ENCODE measurements at regions not wholly inside any gene's neighbourhood (a gene's known extent, or its start where the extent isn't known, plus 50 kb on each side); places are given as distances from the start of the nearest gene placed in this dataset.

- no peak overlapping the region for H2BK5ac ChIP-seq (ENCODE audit: low read depth, low read length)
- no peak overlapping the region for H2BK15ac ChIP-seq (ENCODE audit: low read length)
- H3K23ac ChIP-seq (ENCODE audit: insufficient read length), result no peak overlapping the region
- H3K9ac ChIP-seq (replicated peaks in 1 of 4; ENCODE audit: extremely low read depth in 1 of 4, low read depth in 3 of 4, low read length in 3 of 4), result no peak overlapping the region
- no peak overlapping the region for H3K14ac ChIP-seq (ENCODE audit: insufficient read length)
- H3K4ac ChIP-seq (replicated peaks; ENCODE audit: insufficient read length, low read depth, low read length), result no peak overlapping the region
- no peak overlapping the region for H4K91ac ChIP-seq (replicated peaks; ENCODE audit: insufficient read length, low read length)
- WGBS, 2 experiments (ENCODE audit: extremely low coverage in 1 of 2, insufficient coverage in 1 of 2, insufficient read length in 1 of 2, insufficient replicate concordance in 2 of 2, low coverage in 1 of 2, low lambda C conversion rate in 2 of 2, missing lambda C conversion rate in 1 of 2), result 36% methylated on average over 8 of the region's 8 CpGs; no CpG with 5 or more reads in 1 of the 2 experiments
- no peaks in the 10 kb centered on the region; the same call in 1 of the 2 replicates for H3K23me2 ChIP-seq (ENCODE audit: low read depth, low read length)
- H3K4me2 ChIP-seq (ENCODE audit: insufficient read depth in 1 of 2, low read depth in 2 of 2, low read length in 2 of 2), result peak overlapping the region; percentile 63 to 66
- peak overlapping the region; percentile 96 for H2AFZ ChIP-seq (ENCODE audit: low read length)
- H3K36me3 ChIP-seq (ENCODE audit: control insufficient read depth in 2 of 4, insufficient read depth in 4 of 4, low read length in 3 of 4), result no peaks in the 10 kb centered on the region
- ChIA-PET POLR2A (ENCODE audit: partially characterized antibody) (no interaction called here), CTCF (ENCODE audit: partially characterized antibody) (no interaction called here)
- peaks cover 0 to 3% (median 0%) of the 10 kb centered on the region in 4 experiments; a peak in 1 of 7 replicates for H3K4me1 ChIP-seq (replicated peaks in 1 of 4; ENCODE audit: control insufficient read depth in 3 of 4, insufficient read depth in 4 of 4, low read length in 3 of 4)
- no peak overlapping the region for H3K18ac ChIP-seq (ENCODE audit: extremely low read depth, low read length)
- no peaks in the 10 kb centered on the region for H4K20me1 ChIP-seq (replicated peaks in 1 of 2; ENCODE audit: control insufficient read depth in 1 of 2, insufficient read depth in 2 of 2, low read length in 2 of 2)
- H3K4me3 ChIP-seq (ENCODE audit: extremely low read depth in 1 of 4, insufficient read depth in 2 of 4, low read depth in 3 of 4, low read length in 4 of 4), result peak overlapping the region; percentile 58 to 68 (median 62); a peak in 7 of 8 replicates
- no peak overlapping the region for H4K5ac ChIP-seq (ENCODE audit: insufficient read length, low read depth, low read length)
- H4K8ac ChIP-seq (ENCODE audit: extremely low read depth, insufficient read depth, low read length), result no peak overlapping the region
- H3K27me3 ChIP-seq (replicated peaks in 1 of 4; ENCODE audit: control insufficient read depth in 3 of 4, extremely low read depth in 1 of 4, insufficient read depth in 3 of 4, low read length in 3 of 4), result no peaks in the 10 kb centered on the region
- no peaks in the 10 kb centered on the region for H3K79me2 ChIP-seq (ENCODE audit: control insufficient read depth in 1 of 2, insufficient read depth in 2 of 2, low read length in 2 of 2)
- FAIRE-seq, result no peak
- H2BK12ac ChIP-seq (ENCODE audit: low read depth, low read length), result no peak overlapping the region
- no peak overlapping the region for H2BK20ac ChIP-seq (ENCODE audit: low read length)
- H3K9me3 ChIP-seq (ENCODE audit: insufficient read depth in 2 of 2, low read depth in 1 of 2, low read length in 1 of 2), result no peaks in the 10 kb centered on the region
- no peaks in the 10 kb centered on the region for H3K79me1 ChIP-seq (ENCODE audit: low read depth, low read length)
- H3K27ac ChIP-seq (ENCODE audit: low read depth, low read length), result no peak overlapping the region
- H3K56ac ChIP-seq (replicated peaks; ENCODE audit: insufficient read length, low read depth, low read length), result no peak overlapping the region
- no peak overlapping the region for H2BK120ac ChIP-seq (replicated peaks; ENCODE audit: low read depth, low read length)
- no peak overlapping the region for H2AK5ac ChIP-seq (ENCODE audit: low read depth, low read length)
- no peak for DNase-seq (ENCODE audit: low read depth in 1 of 2, low spot score in 2 of 2)
- TF ChIP-seq E2F6 (IDR thresholded peaks at IDR 0.05), result no peak
- TF ChIP-seq MAX (IDR thresholded peaks at IDR 0.05), result no peak
- no peak for TF ChIP-seq POU5F1 (IDR thresholded peaks at IDR 0.05; ENCODE audit: low read depth, low read length)
- TF ChIP-seq EZH2 (IDR thresholded peaks at IDR 0.05; ENCODE audit: low read depth, low read length, severe bottlenecking), result no peak
- TF ChIP-seq SP1 (IDR thresholded peaks at IDR 0.05; ENCODE audit: low read depth, low read length), result no peak
- no peak for TF ChIP-seq CTBP2 (IDR thresholded peaks at IDR 0.05; ENCODE audit: borderline replicate concordance, insufficient read depth, insufficient read length, low read length)
- TF ChIP-seq CBX5 (IDR thresholded peaks at IDR 0.05; ENCODE audit: low read depth, low read length), result no peak
- TF ChIP-seq NANOG (IDR thresholded peaks at IDR 0.05; ENCODE audit: insufficient read depth, low read depth, low read length, poor library complexity, severe bottlenecking), result no peak
- no peak for TF ChIP-seq SIRT6 (IDR thresholded peaks at IDR 0.05; ENCODE audit: low read length)
- TF ChIP-seq YY1 (IDR thresholded peaks at IDR 0.05; ENCODE audit: low read depth, low read length), result no peak
- no peak for TF ChIP-seq GTF2F1 (IDR thresholded peaks at IDR 0.05; ENCODE audit: borderline replicate concordance, low read depth, low read length)
- TF ChIP-seq RNF2 (IDR thresholded peaks at IDR 0.05; ENCODE audit: borderline replicate concordance, low read depth, low read length, missing control alignments, poor library complexity, severe bottlenecking), result no peak
- no peak for TF ChIP-seq TEAD4 (IDR thresholded peaks at IDR 0.05; ENCODE audit: low read depth, low read length)
- TF ChIP-seq CEBPB (IDR thresholded peaks at IDR 0.05; ENCODE audit: low read depth, low read length), result no peak
Observed at GRCh38 chr13:60268203-60268555, 104.5 kb upstream of the DIAPH3 start.
